ENCODE measurements at regions not wholly inside any gene's neighbourhood (a gene's known extent, or its start where the extent isn't known, plus 50 kb on each side); places are given as distances from the start of the nearest gene placed in this dataset.

- H3K9me3 Mint-ChIP-seq = no peaks in the 10 kb centered on the region
- POLR2A ChIA-PET = no interaction called here
- DNase-seq = no peak
- intact Hi-C loops (cut with micrococcal nuclease) = no loop called here
- H3K4me1 Mint-ChIP-seq (ENCODE audit: low read depth) = no peaks in the 10 kb centered on the region
- H3K36me3 Mint-ChIP-seq (ENCODE audit: low read depth) = no peaks in the 10 kb centered on the region
- no peak overlapping the region for H3K4me3 Mint-ChIP-seq
- no peak for ATAC-seq
- CTCF ChIA-PET = no interaction called here
- H3K27me3 Mint-ChIP-seq = peaks cover 17% of the 10 kb centered on the region
- H3K27ac Mint-ChIP-seq = no peak overlapping the region
- no peak for TF ChIP-seq CTCF (IDR thresholded peaks at IDR 0.05)
These were observed 89.4 kb downstream of the BARX1 start for GRCh38 chr9:93865716-93866115.

- Mint-ChIP-seq H3K36me3 (ENCODE audit: low read depth) (no peaks in the 10 kb centered on the region), H3K9me3 (no peaks in the 10 kb centered on the region), H3K4me1 (ENCODE audit: low read depth) (no peaks in the 10 kb centered on the region), H3K27ac (no peak overlapping the region), H3K4me3 (no peak overlapping the region), H3K27me3 (peaks cover 22% of the 10 kb centered on the region)
- CTCF ChIA-PET = no interaction called here
- ATAC-seq = no peak
- intact Hi-C loops (cut with micrococcal nuclease) = no loop called here
- no peak for TF ChIP-seq CTCF (IDR thresholded peaks at IDR 0.05)
- POLR2A ChIA-PET = no interaction called here
- no peak for DNase-seq
These were observed 89.9 kb downstream of the BARX1 start for GRCh38 chr9:93865245-93865644.

- ChIA-PET POLR2A (no interaction called here), CTCF (no interaction called here)
- H3K27me3 Mint-ChIP-seq = peaks cover 26% of the 10 kb centered on the region
- TF ChIP-seq CTCF (IDR thresholded peaks at IDR 0.05) = no peak
- H3K27ac Mint-ChIP-seq = no peak overlapping the region
- DNase-seq = no peak
- intact Hi-C loops (cut with micrococcal nuclease) = no loop called here
- no peak overlapping the region for H3K4me3 Mint-ChIP-seq
- no peaks in the 10 kb centered on the region for H3K9me3 Mint-ChIP-seq
- no peak for ATAC-seq
- H3K36me3 Mint-ChIP-seq (ENCODE audit: low read depth) = no peaks in the 10 kb centered on the region
- no peaks in the 10 kb centered on the region for H3K4me1 Mint-ChIP-seq (ENCODE audit: low read depth)
These were observed 90.3 kb downstream of the BARX1 start for GRCh38 chr9:93864840-93865239.

- ChIA-PET POLR2A (no interaction called here), CTCF (no interaction called here)
- H3K4me3 Mint-ChIP-seq = no peak overlapping the region
These were observed 91.1 kb downstream of the BARX1 start for GRCh38 chr9:93864032-93864431.

GRCh38 chr9:93862877-93863545 is 92.1 kb downstream of the BARX1 start:
- H3K36me3 Mint-ChIP-seq (ENCODE audit: low read depth) = no peaks in the 10 kb centered on the region
- H3K27ac Mint-ChIP-seq = no peak overlapping the region
- TF ChIP-seq CTCF (IDR thresholded peaks at IDR 0.05) = no peak
- POLR2A ChIA-PET = no interaction called here
- no peaks in the 10 kb centered on the region for H3K9me3 Mint-ChIP-seq
- peaks cover 40% of the 10 kb centered on the region for H3K27me3 Mint-ChIP-seq
- ATAC-seq (no peak), DNase-seq (no peak)
- H3K4me1 Mint-ChIP-seq (ENCODE audit: low read depth) = no peaks in the 10 kb centered on the region
- CTCF ChIA-PET = no interaction called here
- intact Hi-C loops (cut with micrococcal nuclease) = no loop called here
- no peak overlapping the region for H3K4me3 Mint-ChIP-seq

More at GRCh38 chr9:93864032-93864431, 91.1 kb downstream of the BARX1 start:
- TF ChIP-seq CTCF (IDR thresholded peaks at IDR 0.05) = no peak
- DNase-seq (no peak), ATAC-seq (no peak)
- Mint-ChIP-seq H3K27me3 (peaks cover 32% of the 10 kb centered on the region), H3K4me1 (ENCODE audit: low read depth) (no peaks in the 10 kb centered on the region), H3K27ac (no peak overlapping the region), H3K9me3 (no peaks in the 10 kb centered on the region), H3K36me3 (ENCODE audit: low read depth) (no peaks in the 10 kb centered on the region)
- intact Hi-C loops (cut with micrococcal nuclease) = no loop called here
